GM12874 (cell line): ENCODE measurements at regions not wholly inside any gene's neighbourhood (a gene's known extent, or its start where the extent isn't known, plus 50 kb on each side); places are given as distances from the start of the nearest gene placed in this dataset.

Source experiments
- TF ChIP-seq, protein P1 (sequence below): IDR thresholded peaks from 2 replicates; pipeline ENCODE4 v1.5.1; 2011; ENCODE audit warnings: low read depth, mild to moderate bottlenecking, control low read depth, low read length, moderate library complexity; ENCODE audit not compliant: insufficient read depth

DNA sequence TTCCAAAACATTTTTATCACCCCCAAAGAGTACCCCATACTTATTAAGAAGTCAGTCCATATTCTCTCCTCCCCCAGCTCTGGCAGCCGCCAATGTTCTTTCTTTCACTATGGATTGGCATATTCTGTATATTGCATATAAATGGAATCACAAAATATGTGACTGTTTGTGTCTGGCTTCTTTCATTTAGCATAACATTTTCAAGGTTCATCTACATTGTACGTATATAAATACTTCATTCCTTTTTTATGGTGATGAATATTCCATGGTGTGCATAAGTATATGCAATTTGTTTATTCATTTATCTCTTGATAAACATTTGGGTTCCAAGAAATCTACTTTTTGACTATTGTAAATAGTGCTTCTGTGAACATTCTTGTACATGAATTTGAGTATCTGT is 653.1 kb downstream of the XPNPEP1 start:
- TF ChIP-seq, protein P1, sequence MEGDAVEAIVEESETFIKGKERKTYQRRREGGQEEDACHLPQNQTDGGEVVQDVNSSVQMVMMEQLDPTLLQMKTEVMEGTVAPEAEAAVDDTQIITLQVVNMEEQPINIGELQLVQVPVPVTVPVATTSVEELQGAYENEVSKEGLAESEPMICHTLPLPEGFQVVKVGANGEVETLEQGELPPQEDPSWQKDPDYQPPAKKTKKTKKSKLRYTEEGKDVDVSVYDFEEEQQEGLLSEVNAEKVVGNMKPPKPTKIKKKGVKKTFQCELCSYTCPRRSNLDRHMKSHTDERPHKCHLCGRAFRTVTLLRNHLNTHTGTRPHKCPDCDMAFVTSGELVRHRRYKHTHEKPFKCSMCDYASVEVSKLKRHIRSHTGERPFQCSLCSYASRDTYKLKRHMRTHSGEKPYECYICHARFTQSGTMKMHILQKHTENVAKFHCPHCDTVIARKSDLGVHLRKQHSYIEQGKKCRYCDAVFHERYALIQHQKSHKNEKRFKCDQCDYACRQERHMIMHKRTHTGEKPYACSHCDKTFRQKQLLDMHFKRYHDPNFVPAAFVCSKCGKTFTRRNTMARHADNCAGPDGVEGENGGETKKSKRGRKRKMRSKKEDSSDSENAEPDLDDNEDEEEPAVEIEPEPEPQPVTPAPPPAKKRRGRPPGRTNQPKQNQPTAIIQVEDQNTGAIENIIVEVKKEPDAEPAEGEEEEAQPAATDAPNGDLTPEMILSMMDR = no peak

DNA sequence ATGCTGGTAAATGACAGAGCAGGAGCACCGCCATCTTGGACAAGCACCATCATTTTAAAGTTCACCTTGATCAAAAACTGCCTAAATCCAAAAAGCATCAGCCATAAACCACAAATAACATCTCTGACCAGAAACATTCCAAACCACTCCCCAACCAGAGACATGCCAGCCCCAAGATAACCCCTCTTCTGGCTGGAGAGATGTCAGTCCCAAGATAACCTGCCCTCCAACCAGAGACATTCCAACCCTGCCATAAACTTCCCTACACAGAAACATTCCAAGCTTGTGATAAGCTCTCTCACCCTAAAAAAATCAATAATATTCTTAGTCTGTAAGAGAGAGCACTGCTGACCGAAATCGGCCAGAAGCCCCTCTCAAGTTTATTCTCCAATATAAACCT is 659.3 kb downstream of the XPNPEP1 start:
- TF ChIP-seq, protein P1 = no peak

DNA sequence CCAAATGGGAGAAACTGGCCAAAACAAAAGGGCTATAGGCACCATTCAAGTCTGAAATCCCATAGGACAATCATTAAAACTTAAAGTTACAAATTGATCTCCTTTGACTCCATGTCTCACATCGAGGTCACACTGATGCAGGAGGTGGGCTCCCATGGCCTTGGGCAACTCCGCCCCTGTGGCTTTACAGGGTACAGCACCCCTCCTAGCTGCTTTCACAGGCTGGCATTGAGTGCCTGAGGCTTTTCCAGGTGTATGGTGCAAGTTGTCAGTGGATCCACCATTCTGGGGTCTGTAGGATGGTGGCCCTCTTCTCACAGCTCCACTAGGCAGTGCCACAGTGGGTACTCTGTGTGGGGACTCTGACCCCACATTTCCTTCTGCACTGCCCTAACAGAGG is 662.1 kb downstream of the XPNPEP1 start:
- TF ChIP-seq, protein P1 = no peak

DNA sequence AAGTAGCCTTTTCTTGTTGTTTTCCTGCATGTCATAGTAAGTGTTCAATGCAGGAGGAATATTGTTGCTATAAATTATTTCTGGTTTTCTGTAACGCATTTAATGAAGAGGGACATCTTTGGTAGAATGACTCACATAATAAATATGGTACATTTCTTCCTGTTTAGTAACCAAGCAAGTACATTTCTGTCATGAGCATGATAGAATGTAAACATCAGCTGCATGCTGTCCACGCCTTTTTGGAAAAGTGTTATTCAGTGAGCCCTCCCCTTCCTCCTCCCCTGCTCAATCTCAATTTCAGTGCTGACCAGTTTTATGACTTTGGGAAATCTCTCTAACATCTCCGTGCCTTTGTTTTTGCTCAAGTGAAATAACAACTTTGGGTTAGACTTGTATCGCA is 664.0 kb downstream of the XPNPEP1 start:
- TF ChIP-seq, protein P1 = no peak

DNA sequence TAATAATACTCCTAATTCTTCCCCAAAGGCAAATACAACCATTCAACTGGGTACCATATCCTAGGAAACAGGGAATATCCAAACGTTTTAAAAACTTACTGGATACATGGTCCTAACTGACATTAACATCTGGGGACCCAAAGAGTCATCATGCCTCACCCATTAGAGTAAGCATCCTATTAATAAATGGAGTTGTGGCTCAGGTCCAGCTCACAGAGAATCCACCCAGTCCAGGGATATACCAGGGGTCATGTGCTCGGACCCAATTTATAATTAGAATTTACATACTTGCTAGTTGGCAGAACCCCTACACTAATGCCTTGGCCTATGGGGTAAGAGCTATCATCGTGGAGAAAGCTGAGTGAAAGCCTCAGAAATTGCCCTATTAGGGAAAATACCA is 670.0 kb downstream of the XPNPEP1 start:
- TF ChIP-seq, protein P1 = no peak

DNA sequence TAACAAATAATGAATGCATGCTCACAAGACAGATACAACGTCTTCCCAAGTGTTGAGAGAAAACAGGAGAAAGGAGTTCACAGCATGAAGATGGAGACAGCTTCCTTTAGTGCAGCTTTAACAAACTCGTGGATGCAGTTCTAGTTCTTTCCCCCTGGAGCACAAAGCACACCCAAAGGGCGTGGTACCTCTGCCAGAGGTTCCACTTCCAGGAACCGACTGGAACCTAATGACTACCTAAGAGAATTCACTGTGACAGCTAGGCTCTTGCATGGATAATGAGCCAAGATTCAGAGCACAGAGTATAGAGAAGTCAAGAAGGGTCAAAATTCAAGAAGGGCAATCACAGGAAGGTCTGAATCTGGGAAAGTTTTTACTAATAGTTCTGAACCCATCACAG is 673.2 kb downstream of the XPNPEP1 start:
- TF ChIP-seq, protein P1 = no peak

DNA sequence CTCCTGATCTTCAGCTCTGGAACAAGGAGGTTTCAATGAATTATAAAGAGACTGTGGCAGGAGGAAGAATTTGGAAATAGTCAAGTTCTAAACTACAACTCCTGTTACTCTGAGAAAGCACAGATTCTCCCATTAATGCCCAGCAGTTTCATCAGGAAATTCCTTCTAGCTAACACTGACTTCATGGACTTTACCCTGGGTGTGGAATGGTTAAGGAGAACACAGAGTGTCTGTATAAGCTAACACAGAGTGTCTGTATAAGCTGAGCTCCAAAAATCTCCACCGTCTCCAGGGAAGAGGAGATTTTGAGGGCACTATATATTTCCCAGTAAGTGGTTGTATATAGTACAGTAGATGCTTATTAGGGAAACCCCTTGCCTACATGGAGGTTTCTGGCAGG is 675.5 kb downstream of the XPNPEP1 start:
- TF ChIP-seq, protein P1 = no peak

DNA sequence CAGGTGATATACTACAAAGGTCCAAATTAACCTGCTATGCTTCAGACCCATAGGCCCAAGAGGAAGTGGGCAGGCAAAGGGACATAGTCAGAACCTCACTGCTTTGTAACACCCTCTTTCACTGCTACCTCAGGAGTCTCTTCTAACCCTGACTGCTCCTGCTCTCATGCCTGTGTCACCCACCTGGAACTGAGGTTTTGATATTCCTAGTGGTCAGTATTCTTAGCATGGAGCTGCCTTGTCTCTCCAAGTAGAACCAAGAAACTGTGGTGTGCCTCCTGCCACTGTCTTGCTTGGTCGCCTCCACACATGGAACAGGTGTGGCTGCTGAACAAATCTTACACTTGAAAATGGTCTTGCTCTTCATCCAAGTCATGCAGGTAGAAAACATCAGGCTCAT is 677.5 kb downstream of the XPNPEP1 start:
- TF ChIP-seq, protein P1 = no peak
